IMR-90 (cell line): ENCODE measurements at regions not wholly inside any gene's neighbourhood (a gene's known extent, or its start where the extent isn't known, plus 50 kb on each side); places are given as distances from the start of the nearest gene placed in this dataset.
"Not testable (repeated sequence)": the region's sequence is repeated elsewhere in the genome, so short reads cannot be mapped to it uniquely, and the experiment has no call there.

ENCODE experiments used
- CTCF ChIP-seq: conservative IDR thresholded peaks from 2 replicates; pipeline ENCODE4 v1.5.1; 2012; ENCODE audit warnings: mild to moderate bottlenecking, low read depth, low read length, improper control_type of control experiment
- MAFK ChIP-seq: IDR thresholded peaks from 2 replicates; pipeline ENCODE4 v1.6.1; 2012; ENCODE audit warnings: low read depth, low read length, improper control_type of control experiment
- POLR2A ChIP-seq: IDR thresholded peaks from 2 replicates; pipeline ENCODE4 v1.6.1; 2012; ENCODE audit warnings: mild to moderate bottlenecking, low read depth, low read length
- RFX5 ChIP-seq: IDR thresholded peaks from 2 replicates; pipeline ENCODE4 v1.8.0; 2012; ENCODE audit warnings: low read depth, mild to moderate bottlenecking, low read length, moderate library complexity
- TF ChIP-seq, protein P1 (sequence below): fragments of 150-350 bp; IDR thresholded peaks from 2 replicates; pipeline ENCODE4 v1.6.1; 2017; ENCODE audit warnings: mild to moderate bottlenecking, antibody characterized with exemption, low read length, low read depth

- not testable (repeated sequence) for TF ChIP-seq CTCF, POLR2A, RFX5, MAFK
- TF ChIP-seq, protein P1, sequence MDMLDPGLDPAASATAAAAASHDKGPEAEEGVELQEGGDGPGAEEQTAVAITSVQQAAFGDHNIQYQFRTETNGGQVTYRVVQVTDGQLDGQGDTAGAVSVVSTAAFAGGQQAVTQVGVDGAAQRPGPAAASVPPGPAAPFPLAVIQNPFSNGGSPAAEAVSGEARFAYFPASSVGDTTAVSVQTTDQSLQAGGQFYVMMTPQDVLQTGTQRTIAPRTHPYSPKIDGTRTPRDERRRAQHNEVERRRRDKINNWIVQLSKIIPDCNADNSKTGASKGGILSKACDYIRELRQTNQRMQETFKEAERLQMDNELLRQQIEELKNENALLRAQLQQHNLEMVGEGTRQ = not testable (repeated sequence)
Measured at GRCh38 chr7:85791098-85791497, 604.2 kb upstream of the SEMA3D start.
